Mesenchymal stem cell (in vitro differentiated cells and primary cell): ENCODE measurements at regions not wholly inside any gene's neighbourhood (a gene's known extent, or its start where the extent isn't known, plus 50 kb on each side); places are given as distances from the start of the nearest gene placed in this dataset.
"Not testable (repeated sequence)": the region's sequence is repeated elsewhere in the genome, so short reads cannot be mapped to it uniquely, and the experiment has no call there.

Experiments used
- DNase-seq: peaks from one replicate; pipeline ENCODE4 v3.0.0-alpha.2; 2013
- H2AFZ ChIP-seq: one replicate; pipeline ENCODE4 v1.6.1; 2013; ENCODE audit warnings: low read depth, mild to moderate bottlenecking, control low read depth, inconsistent platforms, low read length, moderate library complexity
- H2AK5ac ChIP-seq: 2 replicates; pipeline ENCODE4 v1.6.1; 2013; ENCODE audit warnings: low read length, moderate library complexity, mild to moderate bottlenecking, inconsistent platforms; ENCODE audit not compliant: severe bottlenecking
- H2BK120ac ChIP-seq: one replicate; pipeline ENCODE4 v1.6.1; 2013; ENCODE audit warnings: low read depth, mild to moderate bottlenecking, inconsistent platforms, low read length, moderate library complexity
- H2BK12ac ChIP-seq, 2 experiments: one replicate each; pipeline ENCODE4 v1.6.1; 2013; ENCODE audit warnings: inconsistent platforms in 2 of 2, low read length in 2 of 2, mild to moderate bottlenecking in 2 of 2, moderate library complexity in 2 of 2, control low read depth in 1 of 2
- H2BK15ac ChIP-seq: one replicate; pipeline ENCODE4 v1.6.1; 2013; ENCODE audit warnings: mild to moderate bottlenecking, low read depth, inconsistent platforms; ENCODE audit not compliant: poor library complexity, severe bottlenecking
- H2BK5ac ChIP-seq: 2 replicates; pipeline ENCODE4 v1.6.1; 2013; ENCODE audit warnings: low read depth, mild to moderate bottlenecking, low read length, control low read depth, inconsistent platforms; ENCODE audit not compliant: poor library complexity, severe bottlenecking
- H3K14ac ChIP-seq, 2 experiments: one replicate each; pipeline ENCODE4 v1.6.1; 2013; ENCODE audit warnings: inconsistent platforms in 2 of 2, low read length in 2 of 2, control low read depth in 1 of 2, mild to moderate bottlenecking in 1 of 2, moderate library complexity in 1 of 2
- H3K18ac ChIP-seq, 2 experiments: one replicate each; pipeline ENCODE4 v1.6.1; 2013; ENCODE audit warnings: inconsistent platforms in 2 of 2, low read length in 2 of 2, control low read depth in 1 of 2, low read depth in 1 of 2, mild to moderate bottlenecking in 1 of 2
- H3K23ac ChIP-seq, 2 experiments: one replicate each; pipeline ENCODE4 v1.6.1; 2013; ENCODE audit warnings: inconsistent platforms in 2 of 2, low read length in 2 of 2, mild to moderate bottlenecking in 2 of 2, moderate library complexity in 2 of 2, control low read depth in 1 of 2
- H3K27ac ChIP-seq: 2 replicates; pipeline ENCODE4 v1.5.1; 2013; ENCODE audit warnings: mild to moderate bottlenecking, moderate library complexity, low read length, control low read depth, inconsistent platforms; ENCODE audit not compliant: poor library complexity, severe bottlenecking
- H3K27me3 ChIP-seq, 2 experiments: 2 replicates each; pipeline versions ENCODE4 v1.6.1 to v1.7.0; 2013; ENCODE audit warnings: low read length in 2 of 2, mild to moderate bottlenecking in 2 of 2, moderate library complexity in 2 of 2, control low read depth in 1 of 2, inconsistent platforms in 1 of 2; ENCODE audit not compliant: control insufficient read depth in 1 of 2, insufficient read depth in 1 of 2
- H3K36me3 ChIP-seq, 2 experiments: 2 replicates each; pipeline versions ENCODE4 v1.6.1 to v1.7.0; 2013; ENCODE audit warnings: low read length in 2 of 2, control low read depth in 1 of 2, inconsistent platforms in 1 of 2, low read depth in 1 of 2, mild to moderate bottlenecking in 1 of 2; ENCODE audit not compliant: insufficient read depth in 2 of 2, control insufficient read depth in 1 of 2
- H3K4ac ChIP-seq, 2 experiments: one replicate each; pipeline ENCODE4 v1.6.1; 2013; ENCODE audit warnings: inconsistent platforms in 2 of 2, low read length in 2 of 2, mild to moderate bottlenecking in 2 of 2, moderate library complexity in 2 of 2, control low read depth in 1 of 2, low read depth in 1 of 2
- H3K4me1 ChIP-seq: 2 replicates; pipeline ENCODE4 v1.6.1; 2013; ENCODE audit warnings: low read depth, low read length, control low read depth; ENCODE audit not compliant: control insufficient read depth, insufficient read depth
- H3K4me2 ChIP-seq: 2 replicates; pipeline ENCODE4 v1.6.1; 2013; ENCODE audit warnings: low read length, mild to moderate bottlenecking, inconsistent platforms; ENCODE audit not compliant: poor library complexity, severe bottlenecking
- H3K4me3 ChIP-seq, 2 experiments: 2 replicates each; pipeline versions ENCODE4 v1.5.1 to v1.7.0; 2013; ENCODE audit warnings: low read length in 2 of 2, mild to moderate bottlenecking in 2 of 2, control low read depth in 1 of 2, low read depth in 1 of 2; ENCODE audit not compliant: insufficient read depth in 1 of 2
- H3K79me1 ChIP-seq: replicated peaks from 2 replicates; pipeline ENCODE4 v1.6.1; 2013; ENCODE audit warnings: mild to moderate bottlenecking, control low read depth, low read length, inconsistent platforms; ENCODE audit not compliant: poor library complexity, severe bottlenecking
- H3K9ac ChIP-seq: 2 replicates; pipeline ENCODE4 v1.7.0; 2013; ENCODE audit warnings: mild to moderate bottlenecking, low read length, moderate library complexity
- H3K9me3 ChIP-seq: 2 replicates; pipeline ENCODE4 v1.7.0; 2013; ENCODE audit warnings: mild to moderate bottlenecking, low read length; ENCODE audit not compliant: control insufficient read depth
- H4K8ac ChIP-seq: one replicate; pipeline ENCODE4 v1.6.1; 2013; ENCODE audit warnings: inconsistent platforms, mild to moderate bottlenecking, low read length, moderate library complexity
- H4K91ac ChIP-seq: one replicate; pipeline ENCODE4 v1.6.1; 2013; ENCODE audit warnings: mild to moderate bottlenecking, low read length, inconsistent platforms
- WGBS: methylation state at CpG from one replicate; pipeline ENCODE4 v1.1.7; 2013; ENCODE audit warnings: mixed read lengths; 5-methylcytosine and 5-hydroxymethylcytosine counted together

DNA sequence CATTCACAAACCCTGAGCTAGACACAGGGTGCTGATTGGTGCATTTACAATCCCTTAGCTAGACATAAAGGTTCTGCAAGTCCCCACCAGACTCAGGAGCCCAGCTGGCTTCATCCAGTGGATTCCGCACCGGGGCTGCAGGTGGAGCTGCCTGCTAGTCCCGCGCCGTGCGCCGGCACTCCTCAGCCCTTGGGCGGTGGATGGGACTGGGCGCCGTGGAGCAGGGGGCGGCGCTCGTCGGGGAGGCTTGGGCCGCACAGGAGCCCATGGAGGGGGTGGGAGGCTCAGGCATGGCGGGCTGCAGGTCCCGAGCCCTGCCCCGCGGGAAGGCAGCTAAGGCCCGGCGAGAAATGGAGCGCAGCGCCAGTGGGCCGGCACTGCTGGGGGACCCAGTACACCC lies 725.7 kb downstream of the TBC1D22A start:
- DNase-seq, H2BK5ac ChIP-seq, H3K27ac ChIP-seq, H3K4me1 ChIP-seq, H3K9ac ChIP-seq, H3K27me3 ChIP-seq, H3K18ac ChIP-seq, H3K79me1 ChIP-seq, H2BK12ac ChIP-seq, H2BK120ac ChIP-seq, H2AK5ac ChIP-seq, H3K4ac ChIP-seq, H2BK15ac ChIP-seq, H3K4me3 ChIP-seq, H3K14ac ChIP-seq, H4K91ac ChIP-seq, H3K4me2 ChIP-seq, H3K23ac ChIP-seq, H3K9me3 ChIP-seq, H2AFZ ChIP-seq, H4K8ac ChIP-seq, H3K36me3 ChIP-seq: not testable (repeated sequence)
- WGBS: 95% methylated on average over 5 of the region's 24 CpGs

- Histone ChIP-seq H2BK5ac (no peak overlapping the region), H2AK5ac (no peak overlapping the region), H3K9me3 (no peaks in the 10 kb centered on the region), H3K4me1 (no peaks in the 10 kb centered on the region), H2BK120ac (no peak overlapping the region), H4K91ac (no peak overlapping the region), H2AFZ (no peak overlapping the region), H3K27ac (no peak overlapping the region), H3K14ac (no peak overlapping the region), H4K8ac (no peak overlapping the region), H3K79me1 (no peaks in the 10 kb centered on the region), H3K36me3 (no peaks in the 10 kb centered on the region), H3K23ac (no peak overlapping the region), H3K4ac (no peak overlapping the region), H2BK15ac (no peak overlapping the region), H3K27me3 (peaks cover 0 to 4% of the 10 kb centered on the region in 2 experiments), H2BK12ac (no peak overlapping the region), H3K9ac (no peak overlapping the region), H3K4me3 (no peak overlapping the region), H3K4me2 (no peak overlapping the region), H3K18ac (no peak overlapping the region)
- no peak for DNase-seq
- WGBS: 81% methylated on average over 15 of the region's 15 CpGs
Measured at GRCh38 chr22:47486569-47487312, 724.3 kb downstream of the TBC1D22A start.

GRCh38 chr22:47484960-47485569 lies 722.6 kb downstream of the TBC1D22A start:
- no peaks in the 10 kb centered on the region for H3K79me1 ChIP-seq
- no peak overlapping the region for H3K23ac ChIP-seq
- no peak overlapping the region for H4K91ac ChIP-seq
- no peak overlapping the region for H2BK15ac ChIP-seq
- H2BK12ac ChIP-seq: no peak overlapping the region
- WGBS: 78% methylated on average over 4 of the region's 4 CpGs
- H3K4me1 ChIP-seq: no peaks in the 10 kb centered on the region
- no peak overlapping the region for H2AK5ac ChIP-seq
- no peak overlapping the region for H3K4ac ChIP-seq
- no peak overlapping the region for H2AFZ ChIP-seq
- H3K27me3 ChIP-seq: peaks cover 0 to 4% of the 10 kb centered on the region in 2 experiments
- H3K9ac ChIP-seq: no peak overlapping the region
- no peak overlapping the region for H3K4me2 ChIP-seq
- no peak overlapping the region for H2BK120ac ChIP-seq
- no peak for DNase-seq
- H3K4me3 ChIP-seq: no peak overlapping the region
- H3K27ac ChIP-seq: no peak overlapping the region
- H3K9me3 ChIP-seq: no peaks in the 10 kb centered on the region
- no peaks in the 10 kb centered on the region for H3K36me3 ChIP-seq
- no peak overlapping the region for H4K8ac ChIP-seq
- no peak overlapping the region for H3K14ac ChIP-seq
- no peak overlapping the region for H2BK5ac ChIP-seq
- H3K18ac ChIP-seq: no peak overlapping the region

GRCh38 chr22:47476231-47476630 lies 713.8 kb downstream of the TBC1D22A start:
- Histone ChIP-seq H3K27me3 (peaks cover 0 to 2% of the 10 kb centered on the region in 2 experiments), H3K23ac (no peak overlapping the region), H2BK15ac (no peak overlapping the region), H3K4me1 (no peaks in the 10 kb centered on the region), H3K27ac (no peak overlapping the region), H4K8ac (no peak overlapping the region), H3K9ac (no peak overlapping the region), H2BK5ac (no peak overlapping the region), H2AFZ (no peak overlapping the region), H2BK12ac (no peak overlapping the region), H3K4ac (no peak overlapping the region), H2AK5ac (no peak overlapping the region), H3K14ac (no peak overlapping the region), H3K4me3 (no peak overlapping the region), H3K79me1 (no peaks in the 10 kb centered on the region), H2BK120ac (no peak overlapping the region), H4K91ac (no peak overlapping the region), H3K36me3 (no peaks in the 10 kb centered on the region), H3K4me2 (no peak overlapping the region), H3K18ac (no peak overlapping the region), H3K9me3 (no peaks in the 10 kb centered on the region)
- 86% methylated on average over 1 of the region's 3 CpGs for WGBS
- DNase-seq: no peak
